ENCODE measurements at regions not wholly inside any gene's neighbourhood (a gene's known extent, or its start where the extent isn't known, plus 50 kb on each side); places are given as distances from the start of the nearest gene placed in this dataset.

DNA sequence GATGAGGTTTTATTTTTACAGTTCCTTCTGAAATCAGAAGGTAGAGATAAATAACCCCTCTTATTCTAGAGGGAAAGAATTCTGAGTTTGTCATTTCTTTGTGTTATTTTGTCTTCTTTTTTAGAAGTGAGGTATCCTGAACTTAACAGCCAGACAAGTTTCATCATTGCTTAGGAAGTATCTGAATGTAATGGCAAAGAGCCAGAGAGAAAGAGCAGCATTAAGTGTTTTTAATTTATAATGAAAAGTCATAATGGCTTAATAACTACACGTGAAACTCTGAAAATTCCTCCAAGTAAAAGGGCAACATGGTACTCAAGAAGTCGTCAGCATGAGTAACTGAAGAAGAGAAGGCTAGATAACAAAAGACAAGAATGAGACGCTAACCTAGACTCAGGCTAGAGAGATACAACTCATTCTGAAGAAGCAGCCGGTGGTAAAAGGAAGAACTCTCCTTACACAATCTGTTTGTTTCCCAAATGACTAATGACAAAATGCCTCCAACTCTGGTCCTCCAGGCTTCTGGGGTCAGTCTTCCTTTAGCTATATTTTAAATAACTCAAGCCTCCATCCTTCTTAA, 116.2 kb upstream of the NECTIN3 start:
- no peak for DNase-seq (ENCODE audit: extremely low read depth, insufficient read length)
- no peak overlapping the region for H3K4me3 ChIP-seq (replicated peaks; ENCODE audit: low read depth, low read length)
- no peaks in the 10 kb centered on the region for H3K27me3 ChIP-seq (replicated peaks; ENCODE audit: control insufficient read depth, insufficient read depth, low read length)
- H3K36me3 ChIP-seq (ENCODE audit: control insufficient read depth, insufficient read depth, low read length) = no peaks in the 10 kb centered on the region
- TF ChIP-seq CTCF (IDR thresholded peaks at IDR 0.05; ENCODE audit: insufficient read depth, low read length, poor library complexity, severe bottlenecking) = no peak

DNA sequence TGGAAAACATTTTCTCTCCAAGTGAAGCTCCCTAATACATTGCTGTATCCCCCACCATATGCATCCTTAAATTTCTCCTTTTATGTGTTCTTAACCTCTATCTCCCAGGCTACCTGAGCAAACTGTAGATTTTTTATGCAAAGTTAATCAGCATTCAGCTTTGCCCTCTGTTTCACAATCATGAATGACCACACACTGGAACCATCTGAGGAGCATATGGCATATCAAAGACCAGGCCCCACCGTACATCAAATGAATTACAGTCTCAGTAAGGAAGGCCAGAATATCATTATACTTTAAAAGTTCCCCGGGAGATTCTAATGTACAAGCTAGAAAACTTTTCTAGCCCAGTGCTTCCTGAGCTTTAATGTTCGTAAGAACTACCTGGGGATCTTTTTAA, 115.5 kb upstream of the NECTIN3 start:
- no peak for TF ChIP-seq CTCF (IDR thresholded peaks at IDR 0.05; ENCODE audit: insufficient read depth, low read length, poor library complexity, severe bottlenecking)
- Histone ChIP-seq H3K4me3 (replicated peaks; ENCODE audit: low read depth, low read length) (no peak overlapping the region), H3K36me3 (ENCODE audit: control insufficient read depth, insufficient read depth, low read length) (no peaks in the 10 kb centered on the region), H3K27me3 (replicated peaks; ENCODE audit: control insufficient read depth, insufficient read depth, low read length) (no peaks in the 10 kb centered on the region)
- no peak for DNase-seq (ENCODE audit: extremely low read depth, insufficient read length)

- Histone ChIP-seq H3K36me3 (ENCODE audit: control insufficient read depth, insufficient read depth, low read length) (no peaks in the 10 kb centered on the region), H3K27me3 (replicated peaks; ENCODE audit: control insufficient read depth, insufficient read depth, low read length) (no peaks in the 10 kb centered on the region), H3K4me3 (replicated peaks; ENCODE audit: low read depth, low read length) (no peak overlapping the region)
- DNase-seq (ENCODE audit: extremely low read depth, insufficient read length) = no peak
- TF ChIP-seq CTCF (IDR thresholded peaks at IDR 0.05; ENCODE audit: insufficient read depth, low read length, poor library complexity, severe bottlenecking) = no peak
Observed at GRCh38 chr3:110957247-110958025, 114.2 kb upstream of the NECTIN3 start.

- TF ChIP-seq CTCF (IDR thresholded peaks at IDR 0.05; ENCODE audit: insufficient read depth, low read length, poor library complexity, severe bottlenecking) = no peak
- no peak overlapping the region for H3K4me3 ChIP-seq (replicated peaks; ENCODE audit: low read depth, low read length)
- H3K27me3 ChIP-seq (replicated peaks; ENCODE audit: control insufficient read depth, insufficient read depth, low read length) = no peaks in the 10 kb centered on the region
- no peaks in the 10 kb centered on the region for H3K36me3 ChIP-seq (ENCODE audit: control insufficient read depth, insufficient read depth, low read length)
- no peak for DNase-seq (ENCODE audit: extremely low read depth, insufficient read length)
Observed at GRCh38 chr3:110958313-110959147, 113.1 kb upstream of the NECTIN3 start.

DNA sequence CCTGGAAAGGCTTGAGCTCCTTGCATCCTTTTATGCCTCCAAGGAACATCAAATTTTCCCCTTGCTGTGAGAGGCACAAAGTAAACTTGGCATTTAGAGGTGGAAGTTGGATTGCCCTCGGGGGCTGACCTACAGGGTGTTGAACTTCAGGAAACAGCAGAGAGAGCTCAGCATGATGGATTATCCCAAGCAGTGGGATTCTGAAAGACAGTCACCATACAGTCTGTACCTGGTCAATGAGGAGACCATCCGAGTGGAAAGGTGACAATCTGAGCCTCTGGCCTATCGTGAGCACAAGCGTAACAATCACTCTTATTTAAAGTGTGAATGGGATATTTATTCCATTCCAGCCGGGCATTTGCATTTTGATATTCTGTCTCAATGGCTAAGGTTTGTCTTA, 105.6 kb upstream of the NECTIN3 start:
- no peaks in the 10 kb centered on the region for H3K36me3 ChIP-seq (ENCODE audit: control insufficient read depth, insufficient read depth, low read length)
- TF ChIP-seq CTCF (IDR thresholded peaks at IDR 0.05; ENCODE audit: insufficient read depth, low read length, poor library complexity, severe bottlenecking) = no peak
- no peaks in the 10 kb centered on the region for H3K27me3 ChIP-seq (replicated peaks; ENCODE audit: control insufficient read depth, insufficient read depth, low read length)
- no peak overlapping the region for H3K4me3 ChIP-seq (replicated peaks; ENCODE audit: low read depth, low read length)
- no peak for DNase-seq (ENCODE audit: extremely low read depth, insufficient read length)
